ENCODE measurements at regions not wholly inside any gene's neighbourhood (a gene's known extent, or its start where the extent isn't known, plus 50 kb on each side); places are given as distances from the start of the nearest gene placed in this dataset.

GRCh38 chr13:74442751-74443150 lies 308.5 kb upstream of the KLF12 start:
- TF ChIP-seq ZBTB43 (CRISPR knock-in tag; IDR thresholded peaks at IDR 0.05) (no peak), ETV6 (CRISPR knock-in tag; IDR thresholded peaks at IDR 0.05) (no peak), USF2 (CRISPR knock-in tag; IDR thresholded peaks at IDR 0.05) (no peak)

All from WTC11 (cell line).